ENCODE measurements at regions not wholly inside any gene's neighbourhood (a gene's known extent, or its start where the extent isn't known, plus 50 kb on each side); places are given as distances from the start of the nearest gene placed in this dataset.

GRCh38 chr18:10264260-10264659, 190.2 kb upstream of the APCDD1 start:
- Histone ChIP-seq H3K27ac (ENCODE audit: low read depth in 1 of 2, low read length in 1 of 2) (no peak overlapping the region), H3K4me1 (ENCODE audit: control insufficient read depth in 5 of 5, insufficient read depth in 5 of 5, low read length in 5 of 5) (peaks cover 0 to 8% (median 3%) of the 10 kb centered on the region in 5 donors), H3K4me3 (no peak overlapping the region), H3K27me3 (ENCODE audit: control insufficient read depth in 3 of 3, insufficient read depth in 3 of 3, low read length in 2 of 3) (no peaks in the 10 kb centered on the region), H3K36me3 (ENCODE audit: control insufficient read depth in 4 of 4, insufficient read depth in 4 of 4, low read length in 4 of 4) (no peaks in the 10 kb centered on the region), H3K9ac (ENCODE audit: insufficient read depth in 1 of 2, low read length in 2 of 2) (no peak overlapping the region), H3K9me3 (ENCODE audit: control insufficient read depth in 4 of 4, insufficient read depth in 3 of 4, low read length in 3 of 4) (peaks cover 0 to 9% (median 0%) of the 10 kb centered on the region in 4 donors)
- no peak for ATAC-seq (ENCODE audit: insufficient read depth, low FRiP score)
- no peak for DNase-seq
- 95% methylated on average over 7 of the region's 7 CpGs for WGBS, 2 donors
- TF ChIP-seq CTCF (IDR thresholded peaks at IDR 0.05; ENCODE audit: control extremely low read depth, extremely low read depth), result no peak

- DNase-seq, result no peak
- Histone ChIP-seq H3K27me3 (ENCODE audit: control insufficient read depth in 3 of 3, insufficient read depth in 3 of 3, low read length in 2 of 3) (no peaks in the 10 kb centered on the region), H3K4me1 (ENCODE audit: control insufficient read depth in 5 of 5, insufficient read depth in 5 of 5, low read length in 5 of 5) (peaks cover 0 to 20% (median 10%) of the 10 kb centered on the region in 5 donors), H3K27ac (ENCODE audit: low read depth in 1 of 2, low read length in 1 of 2) (no peak overlapping the region), H3K9ac (ENCODE audit: insufficient read depth in 1 of 2, low read length in 2 of 2) (no peak overlapping the region), H3K9me3 (ENCODE audit: control insufficient read depth in 4 of 4, insufficient read depth in 3 of 4, low read length in 3 of 4) (peaks cover 0 to 5% (median 0%) of the 10 kb centered on the region in 4 donors), H3K36me3 (ENCODE audit: control insufficient read depth in 4 of 4, insufficient read depth in 4 of 4, low read length in 4 of 4) (no peaks in the 10 kb centered on the region), H3K4me3 (no peak overlapping the region)
- no peak for ATAC-seq (ENCODE audit: insufficient read depth, low FRiP score)
- TF ChIP-seq CTCF (IDR thresholded peaks at IDR 0.05; ENCODE audit: control extremely low read depth, extremely low read depth), result no peak
- 56 to 61% methylated on average over 6 of the region's 6 CpGs for WGBS, 2 donors
Observed at GRCh38 chr18:10265560-10266333, 188.7 kb upstream of the APCDD1 start.

GRCh38 chr18:10266334-10266590, 188.2 kb upstream of the APCDD1 start:
- ATAC-seq (ENCODE audit: insufficient read depth, low FRiP score), result no peak
- Histone ChIP-seq H3K36me3 (ENCODE audit: control insufficient read depth in 4 of 4, insufficient read depth in 4 of 4, low read length in 4 of 4) (no peaks in the 10 kb centered on the region), H3K27me3 (ENCODE audit: control insufficient read depth in 3 of 3, insufficient read depth in 3 of 3, low read length in 2 of 3) (no peaks in the 10 kb centered on the region), H3K27ac (ENCODE audit: low read depth in 1 of 2, low read length in 1 of 2) (no peak overlapping the region), H3K4me3 (no peak overlapping the region), H3K4me1 (ENCODE audit: control insufficient read depth in 5 of 5, insufficient read depth in 5 of 5, low read length in 5 of 5) (peaks cover 0 to 20% (median 10%) of the 10 kb centered on the region in 5 donors), H3K9me3 (ENCODE audit: control insufficient read depth in 4 of 4, insufficient read depth in 3 of 4, low read length in 3 of 4) (peaks cover 0 to under 1% (median 0%) of the 10 kb centered on the region in 4 donors), H3K9ac (ENCODE audit: insufficient read depth in 1 of 2, low read length in 2 of 2) (no peak overlapping the region)
- DNase-seq, result no peak
- WGBS, 2 donors, result 77 to 84% methylated on average over 4 of the region's 4 CpGs
- TF ChIP-seq CTCF (IDR thresholded peaks at IDR 0.05; ENCODE audit: control extremely low read depth, extremely low read depth), result no peak

GRCh38 chr18:10269261-10269660, 185.2 kb upstream of the APCDD1 start:
- DNase-seq (peak in 2 of 3 donors; percentile 20 to 34), ATAC-seq (ENCODE audit: insufficient read depth, low FRiP score) (no peak)
- 39 to 66% methylated on average over 1 of the region's 1 CpG for WGBS, 2 donors
- no peak overlapping the region for H3K4me3 ChIP-seq
- no peak overlapping the region for H3K27ac ChIP-seq (ENCODE audit: low read depth in 1 of 2, low read length in 1 of 2)
- peaks cover 0 to 20% (median 9%) of the 10 kb centered on the region in 5 donors for H3K4me1 ChIP-seq (ENCODE audit: control insufficient read depth in 5 of 5, insufficient read depth in 5 of 5, low read length in 5 of 5)
- H3K9me3 ChIP-seq (ENCODE audit: control insufficient read depth in 4 of 4, insufficient read depth in 3 of 4, low read length in 3 of 4), result no peaks in the 10 kb centered on the region
- H3K27me3 ChIP-seq (ENCODE audit: control insufficient read depth in 3 of 3, insufficient read depth in 3 of 3, low read length in 2 of 3), result no peaks in the 10 kb centered on the region
- H3K9ac ChIP-seq (ENCODE audit: insufficient read depth in 1 of 2, low read length in 2 of 2), result no peak overlapping the region
- H3K36me3 ChIP-seq (ENCODE audit: control insufficient read depth in 4 of 4, insufficient read depth in 4 of 4, low read length in 4 of 4), result no peaks in the 10 kb centered on the region
- TF ChIP-seq CTCF (IDR thresholded peaks at IDR 0.05; ENCODE audit: control extremely low read depth, extremely low read depth), result no peak
